Activated CD8-positive, alpha-beta memory T cell treated with anti-CD3 and anti-CD28 coated beads for 24 hours (primary cell): ENCODE measurements at regions not wholly inside any gene's neighbourhood (a gene's known extent, or its start where the extent isn't known, plus 50 kb on each side); places are given as distances from the start of the nearest gene placed in this dataset.

Experiments used
- DNase-seq: peaks from one replicate; pipeline ENCODE4 v3.0.0-alpha.2; 2020

DNA sequence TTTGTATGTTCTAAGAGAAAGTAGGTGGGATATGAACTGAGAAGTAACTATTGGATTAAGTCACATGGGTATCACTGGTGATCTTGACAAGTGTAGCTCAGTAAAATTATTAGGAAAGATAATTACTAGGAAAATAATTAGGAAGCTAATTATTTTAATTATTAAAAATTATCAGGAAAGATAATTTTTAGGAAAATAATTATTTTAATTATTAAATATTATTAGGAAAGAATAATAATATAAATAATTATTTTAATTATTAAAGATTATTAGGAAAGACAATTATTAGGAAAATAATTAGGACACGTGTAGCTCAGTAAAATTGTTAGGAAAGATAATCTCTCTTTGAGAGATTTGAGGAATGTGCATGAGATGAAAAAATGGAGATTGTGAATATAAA is 623.4 kb upstream of the PIK3C3 start:
- DNase-seq = no peak

DNA sequence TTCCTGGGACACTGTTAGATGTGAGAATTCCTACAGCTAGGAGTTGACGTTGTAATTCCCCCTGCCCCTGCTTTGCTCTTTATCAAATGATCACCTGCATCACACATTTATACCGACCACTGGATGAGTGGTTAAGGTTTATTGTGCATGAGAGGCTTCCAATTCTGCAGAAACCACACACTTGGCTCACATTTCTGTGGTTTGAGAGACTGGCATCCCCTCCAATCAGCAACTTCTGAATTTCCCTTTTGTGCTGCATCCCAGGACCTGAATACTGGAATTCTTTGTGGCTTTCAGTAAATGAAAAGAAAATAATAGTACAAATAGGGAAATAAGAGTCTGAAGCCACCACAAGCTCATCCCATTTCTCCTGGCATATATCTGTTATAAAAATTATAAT is 628.7 kb upstream of the PIK3C3 start:
- DNase-seq = no peak

GRCh38 chr18:41324934-41325333 is 630.1 kb upstream of the PIK3C3 start:
- no peak for DNase-seq

DNA sequence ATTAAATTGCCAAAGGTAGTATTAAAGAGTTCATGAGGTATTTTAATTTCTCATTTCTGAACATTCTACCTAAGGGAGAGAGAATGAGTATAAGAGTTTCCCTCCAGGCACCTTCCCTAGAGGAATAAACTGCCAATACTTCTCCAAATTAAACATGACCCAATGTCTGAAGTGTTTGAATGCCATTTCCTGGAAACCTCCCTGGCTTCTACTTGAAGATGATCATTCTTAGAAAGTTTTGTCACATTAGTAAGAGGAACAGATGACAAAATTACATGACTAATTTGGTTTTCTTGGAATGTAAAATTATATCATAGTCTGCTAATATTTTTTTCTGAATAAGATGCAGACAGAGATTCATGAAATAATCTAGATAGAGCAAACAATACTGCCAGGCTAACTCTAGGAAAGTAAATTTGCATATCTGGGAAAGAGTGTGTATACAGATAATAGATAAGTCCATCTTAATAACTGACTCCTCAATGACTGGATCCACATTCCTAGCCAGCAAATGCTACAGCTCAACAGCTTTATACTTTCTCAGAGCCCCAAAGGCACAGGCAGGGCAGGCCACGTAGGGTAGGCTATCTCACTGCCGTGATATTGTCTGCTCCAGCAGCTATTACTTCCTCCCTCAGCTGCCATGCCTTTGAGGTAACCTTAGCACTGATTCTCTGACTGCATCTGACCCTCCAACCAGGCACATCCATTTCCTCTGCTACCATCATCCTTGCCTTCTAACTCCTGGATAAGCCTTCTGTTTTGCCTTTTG is 630.8 kb upstream of the PIK3C3 start:
- no peak for DNase-seq

- DNase-seq = no peak
These were observed 632.0 kb upstream of the PIK3C3 start for GRCh38 chr18:41323044-41323443.

- no peak for DNase-seq
These were observed 634.9 kb upstream of the PIK3C3 start for GRCh38 chr18:41320100-41320499.

DNA sequence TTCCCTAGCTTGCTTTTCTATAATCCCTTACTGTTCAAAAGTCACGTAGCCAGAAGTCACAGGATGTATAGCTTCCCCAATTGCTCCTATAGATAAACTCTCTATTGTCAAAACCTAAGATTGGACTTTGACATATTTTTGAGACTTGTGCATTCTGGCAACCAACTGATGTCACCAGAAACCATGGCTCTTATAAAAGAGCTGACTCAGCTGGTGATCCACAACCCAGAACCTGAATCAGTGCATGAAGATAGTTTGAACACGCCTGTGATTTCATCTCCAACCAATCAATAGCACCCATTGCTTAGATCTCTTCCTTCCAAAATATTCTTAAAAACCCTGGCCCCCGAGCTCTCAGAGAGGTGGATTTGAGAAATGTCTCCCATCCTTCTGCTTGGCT is 639.9 kb upstream of the PIK3C3 start:
- DNase-seq = no peak

GRCh38 chr18:41311571-41312547 is 643.2 kb upstream of the PIK3C3 start:
- DNase-seq = no peak

- DNase-seq = no peak
These were observed 657.3 kb upstream of the PIK3C3 start for GRCh38 chr18:41297740-41298139.

GRCh38 chr18:41269294-41269693 is 685.7 kb upstream of the PIK3C3 start:
- no peak for DNase-seq

- DNase-seq = no peak
These were observed 686.8 kb upstream of the PIK3C3 start for GRCh38 chr18:41268271-41268670.

DNA sequence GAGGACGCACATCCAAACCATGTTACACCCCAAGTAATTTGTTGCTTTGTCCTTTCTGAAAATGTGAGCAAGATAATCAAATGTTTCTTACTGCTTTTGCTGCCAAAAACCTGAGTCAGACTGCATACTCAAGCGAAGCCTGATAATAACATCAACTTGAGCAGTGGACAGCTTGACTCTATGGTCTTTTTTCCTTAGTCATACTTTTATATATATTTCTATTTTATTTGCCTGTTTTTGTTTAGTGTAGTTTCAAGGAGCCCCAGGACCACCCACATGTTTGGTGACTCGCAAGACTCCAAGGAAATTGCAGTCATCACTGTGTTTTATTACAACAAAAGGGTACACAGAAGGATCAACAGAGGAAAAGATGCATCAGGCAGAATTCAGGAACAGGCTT is 688.4 kb upstream of the PIK3C3 start:
- no peak for DNase-seq

DNA sequence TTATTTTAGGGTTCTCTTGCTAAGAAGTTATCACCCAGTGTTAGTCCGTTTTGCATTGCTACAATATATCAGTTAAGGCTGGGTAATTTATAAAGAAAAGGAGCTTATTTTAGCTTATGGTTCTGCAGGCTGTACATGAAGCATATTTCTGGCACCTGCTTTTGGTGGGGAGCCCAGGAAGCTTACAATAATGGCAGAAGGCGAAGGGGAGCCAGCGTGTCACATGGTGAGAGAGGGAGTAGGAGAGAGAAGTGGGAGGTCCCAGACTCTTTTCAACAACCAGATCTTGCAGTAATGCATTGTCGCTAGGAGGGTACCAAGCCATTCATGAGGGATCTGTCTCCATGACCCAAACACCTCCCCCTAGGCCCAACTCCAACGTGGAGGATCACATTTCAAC is 688.8 kb upstream of the PIK3C3 start:
- no peak for DNase-seq

DNA sequence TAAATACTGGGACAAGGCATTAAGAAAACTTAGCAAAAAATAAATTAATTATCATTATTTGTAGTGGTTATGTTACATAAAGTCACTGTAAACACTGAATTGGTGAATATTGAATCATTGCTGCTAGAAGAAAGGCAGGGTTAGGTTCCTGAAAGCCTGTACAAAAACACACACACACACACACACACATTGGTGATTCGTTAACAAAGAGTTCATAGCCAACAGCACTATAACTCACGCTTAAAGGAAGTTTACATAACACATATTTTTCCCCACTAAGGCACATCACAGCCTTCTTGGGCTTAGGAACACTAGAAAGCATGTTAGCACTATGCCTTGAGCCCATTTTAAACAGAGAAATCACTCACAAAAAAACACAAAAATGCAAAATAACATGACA is 690.0 kb upstream of the PIK3C3 start:
- no peak for DNase-seq

DNA sequence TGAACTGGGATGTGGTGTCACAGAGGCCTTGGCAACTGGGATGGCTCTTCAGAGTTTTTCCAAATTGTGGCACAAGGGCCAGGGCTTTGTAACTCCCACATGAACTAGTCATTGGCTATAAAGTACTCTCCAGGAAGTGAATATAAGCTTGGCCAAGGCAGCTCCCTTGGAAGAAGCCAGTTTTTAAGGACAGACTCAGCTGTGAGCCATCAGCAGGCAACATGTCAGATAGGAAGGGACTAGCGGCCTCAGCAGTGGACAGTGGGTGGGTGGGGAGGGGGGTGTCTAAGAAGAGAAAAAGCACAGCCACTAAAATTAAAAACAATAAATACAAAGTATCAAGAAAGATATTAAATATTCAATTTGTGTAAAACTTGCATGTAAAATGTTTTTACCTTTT is 691.1 kb upstream of the PIK3C3 start:
- no peak for DNase-seq

GRCh38 chr18:41262688-41263087 is 692.3 kb upstream of the PIK3C3 start:
- DNase-seq = no peak

DNA sequence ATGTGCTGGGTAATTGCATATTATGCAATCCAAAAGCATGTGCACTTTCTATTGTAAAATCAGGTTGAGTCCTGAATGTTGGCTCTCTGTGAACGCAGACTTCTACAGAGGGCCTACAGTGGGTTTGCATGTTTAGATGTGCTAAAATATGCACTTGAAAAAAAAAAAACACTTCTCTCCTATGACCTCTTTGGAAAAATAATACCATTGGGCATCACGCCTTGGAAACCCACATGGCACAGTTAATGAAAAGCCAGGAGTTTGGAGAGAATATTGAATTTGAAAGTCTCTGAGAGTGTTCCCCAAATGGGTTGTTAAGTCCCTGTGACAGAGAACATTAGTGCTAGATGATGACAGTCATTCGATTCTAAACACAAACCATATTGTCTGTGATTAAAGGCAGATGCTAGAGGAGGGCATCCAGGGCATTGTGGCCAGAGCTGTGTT is 710.4 kb upstream of the PIK3C3 start:
- no peak for DNase-seq

- no peak for DNase-seq
These were observed 717.7 kb upstream of the PIK3C3 start for GRCh38 chr18:41237317-41237716.

DNA sequence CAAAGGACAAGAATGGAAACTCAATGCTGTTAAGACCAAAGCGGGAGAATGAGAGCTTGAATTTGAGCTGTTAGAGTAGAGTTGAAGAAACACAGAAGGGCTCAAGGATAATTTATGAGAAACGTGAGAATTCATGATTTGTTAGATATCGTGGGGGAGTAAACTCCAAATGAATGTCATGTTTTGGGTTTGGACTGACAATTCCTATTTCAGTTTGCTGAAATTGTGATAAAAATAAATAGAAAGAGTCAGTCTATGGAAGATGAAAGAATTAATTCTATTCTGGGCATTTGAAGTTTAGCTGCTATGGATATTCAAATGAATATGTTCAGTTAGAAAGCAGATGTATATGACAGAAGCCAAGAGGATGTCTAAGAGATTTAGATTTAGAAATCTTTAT is 723.4 kb upstream of the PIK3C3 start:
- DNase-seq = no peak

- DNase-seq = no peak
These were observed 727.0 kb upstream of the PIK3C3 start for GRCh38 chr18:41227993-41228392.

- DNase-seq = no peak
These were observed 728.1 kb upstream of the PIK3C3 start for GRCh38 chr18:41226911-41227310.

DNA sequence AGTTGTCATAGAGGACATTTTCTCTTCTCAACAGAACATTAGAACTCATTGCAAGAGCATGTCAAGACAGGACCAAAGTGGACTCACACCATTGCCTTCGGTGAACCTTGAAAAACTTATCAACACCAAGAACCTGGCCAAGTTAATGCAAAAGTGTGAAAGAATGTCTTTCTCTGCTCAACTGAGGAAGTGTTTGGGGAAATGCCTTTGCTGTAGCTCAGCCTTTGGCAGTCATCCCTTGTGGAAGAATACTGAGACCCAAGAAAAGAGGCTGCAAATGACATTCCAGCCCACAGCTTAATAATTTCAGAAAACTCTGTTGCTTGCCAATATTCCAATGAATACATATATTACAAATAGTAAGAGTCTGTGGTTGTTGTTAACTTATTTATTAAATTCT is 728.8 kb upstream of the PIK3C3 start:
- DNase-seq = no peak

DNA sequence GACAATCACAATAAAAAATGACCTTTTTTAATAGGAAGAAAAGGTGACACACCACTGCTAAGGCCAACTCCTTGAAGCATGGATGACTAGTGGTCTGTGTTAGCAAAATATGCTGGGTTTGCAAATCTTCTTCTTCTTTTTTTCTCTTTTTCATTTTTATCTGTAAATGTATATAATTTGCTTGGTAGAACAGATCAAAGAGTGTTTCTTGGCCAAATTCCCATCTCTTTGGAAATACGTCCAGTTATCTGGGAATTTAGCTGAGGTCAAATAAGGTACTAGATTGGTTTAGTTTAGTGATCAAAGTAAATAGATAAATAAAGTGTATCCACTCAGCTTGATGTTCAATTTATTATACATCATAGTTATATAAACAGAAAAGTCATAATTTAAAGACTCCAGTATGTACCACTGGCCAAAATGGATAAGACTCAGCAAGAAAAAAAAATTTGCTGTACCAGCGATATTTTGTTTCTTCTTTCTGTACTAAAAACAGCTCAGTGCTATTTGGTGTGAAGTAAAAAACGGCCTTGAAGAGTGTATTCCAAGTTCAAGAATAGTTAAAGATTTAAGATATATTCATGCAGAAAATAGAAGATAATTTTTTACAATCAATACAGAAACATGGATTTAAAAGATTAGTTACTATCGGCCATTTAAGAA is 738.6 kb upstream of the PIK3C3 start:
- no peak for DNase-seq

DNA sequence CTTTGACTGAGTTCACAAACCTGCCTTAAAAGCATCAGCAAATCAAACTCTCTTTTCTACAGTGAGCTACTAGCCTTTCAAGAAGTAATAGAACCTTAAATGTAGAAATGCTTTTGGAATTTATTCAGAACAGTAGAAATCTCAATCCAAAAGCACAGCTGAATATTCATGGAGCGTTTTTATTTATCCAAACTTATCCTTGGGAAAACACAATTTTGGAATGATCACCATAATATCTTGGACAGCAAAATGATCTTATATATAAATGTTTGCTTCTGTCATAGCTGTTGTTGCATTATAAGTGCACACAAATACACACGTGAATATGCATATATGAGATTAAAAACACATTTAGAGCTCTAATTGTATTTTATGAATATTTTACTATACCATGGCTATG is 747.3 kb upstream of the PIK3C3 start:
- DNase-seq = no peak
